ENCODE measurements at regions not wholly inside any gene's neighbourhood (a gene's known extent, or its start where the extent isn't known, plus 50 kb on each side); places are given as distances from the start of the nearest gene placed in this dataset.

DNA sequence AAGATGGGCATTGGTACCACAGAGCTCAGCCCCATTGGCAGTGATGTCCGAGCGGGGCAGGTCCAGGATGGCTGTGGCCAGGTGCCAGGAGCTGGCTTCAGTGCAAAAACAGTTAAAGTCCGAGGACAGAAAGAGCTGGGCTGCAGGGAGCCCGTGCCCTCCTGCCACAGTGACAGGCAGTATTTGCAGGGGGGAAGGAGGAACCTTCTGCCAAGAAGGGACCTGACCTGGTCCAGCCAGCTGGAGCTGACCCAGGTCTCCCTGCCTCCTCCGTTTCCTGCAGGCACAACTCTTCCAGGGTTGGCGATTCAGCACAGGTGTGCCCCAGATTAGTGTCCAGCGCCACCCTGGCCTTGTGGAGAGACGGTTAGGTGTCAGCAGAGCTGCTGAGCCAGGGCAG is 199.0 kb downstream of the ENGASE start:
- DNase-seq, result no peak

DNA sequence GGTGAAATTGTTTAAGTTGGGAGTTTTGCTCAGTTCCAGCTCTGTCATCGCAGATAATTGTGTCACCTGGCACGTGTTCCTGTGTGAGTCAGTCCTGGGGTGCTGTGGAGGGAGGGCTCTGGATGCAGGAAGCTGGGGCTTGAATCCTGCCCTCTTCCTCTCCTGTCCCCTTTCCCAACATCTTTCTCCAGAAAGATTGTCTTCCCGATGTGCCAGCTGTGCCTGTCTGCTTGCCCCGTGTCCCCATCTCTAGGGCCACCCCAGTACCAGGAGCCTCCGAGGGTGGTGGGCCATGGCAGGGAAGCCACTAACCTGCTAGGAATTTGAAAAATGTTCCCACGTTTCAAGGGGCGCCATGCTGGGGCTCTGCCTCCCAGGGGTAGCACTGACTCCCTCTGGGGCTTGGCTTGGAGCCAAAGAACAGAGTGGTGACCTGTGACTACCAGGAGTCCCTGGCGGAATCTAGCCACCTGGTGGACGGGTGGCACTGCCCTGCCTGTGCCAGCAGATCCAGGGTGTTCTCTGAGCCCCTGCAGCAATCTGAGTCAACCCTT is 198.1 kb downstream of the ENGASE start:
- no peak for DNase-seq

DNA sequence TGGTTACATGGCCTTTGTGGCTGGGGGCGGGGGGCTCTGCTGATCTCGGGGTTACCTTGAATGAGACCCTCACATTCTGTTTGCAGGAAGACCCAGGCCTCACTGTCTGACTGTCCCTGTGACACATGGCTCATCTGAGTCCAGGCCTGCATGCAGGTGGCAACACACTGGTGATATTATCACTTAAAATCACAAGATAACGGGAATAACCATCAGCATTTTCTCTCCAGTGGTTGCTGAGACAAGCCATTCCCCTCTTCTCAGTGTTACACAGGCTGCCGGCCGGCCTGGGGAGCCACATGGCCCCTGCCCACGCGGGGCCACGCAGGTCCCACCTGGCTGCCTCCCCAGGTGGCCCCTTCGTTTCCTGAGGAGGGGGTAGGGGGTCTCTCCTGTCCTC is 197.6 kb downstream of the ENGASE start:
- DNase-seq, result no peak

GRCh38 chr17:79269620-79270019 is 195.0 kb downstream of the ENGASE start:
- no peak for DNase-seq

DNA sequence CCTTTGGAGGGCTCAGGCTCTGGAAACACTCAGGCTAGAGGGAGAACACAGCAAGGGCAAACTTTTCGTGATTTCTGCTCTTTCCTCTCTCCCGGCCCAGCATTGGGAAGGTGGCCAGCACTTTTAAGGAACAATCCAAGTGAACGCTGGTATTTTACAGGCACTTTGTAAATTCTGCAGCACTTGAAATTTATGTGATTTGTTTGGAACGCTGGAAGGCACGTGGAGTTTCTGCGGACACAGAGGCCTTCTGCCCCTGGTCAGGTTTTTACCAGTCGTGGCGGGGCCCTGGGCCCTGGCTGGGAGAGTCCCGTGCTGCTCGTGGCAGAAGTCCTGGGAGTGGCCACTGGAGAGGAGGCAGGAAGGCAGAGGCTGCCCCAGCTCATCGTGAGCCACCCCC is 188.6 kb downstream of the ENGASE start:
- DNase-seq, result no peak

DNA sequence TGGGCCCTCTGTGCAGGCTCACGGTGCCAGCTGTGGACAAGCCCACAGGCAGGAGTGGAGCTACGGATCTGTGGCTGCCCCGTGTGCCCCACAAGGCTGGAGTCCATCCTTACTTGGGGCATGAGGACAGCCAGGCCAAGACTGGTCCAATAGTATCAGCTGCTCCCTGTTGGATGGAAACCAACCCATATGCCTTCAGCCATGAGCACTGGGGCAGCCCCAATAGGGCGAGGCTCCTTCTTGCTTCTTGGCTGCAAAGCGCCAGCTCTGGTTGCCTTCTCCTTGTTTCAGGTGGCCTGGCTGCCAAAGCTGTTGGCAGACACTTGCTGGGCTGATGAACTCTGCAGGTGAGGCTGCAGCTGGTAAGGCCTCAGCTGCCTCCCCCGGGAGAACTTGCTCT is 188.0 kb downstream of the ENGASE start:
- no peak for DNase-seq

DNA sequence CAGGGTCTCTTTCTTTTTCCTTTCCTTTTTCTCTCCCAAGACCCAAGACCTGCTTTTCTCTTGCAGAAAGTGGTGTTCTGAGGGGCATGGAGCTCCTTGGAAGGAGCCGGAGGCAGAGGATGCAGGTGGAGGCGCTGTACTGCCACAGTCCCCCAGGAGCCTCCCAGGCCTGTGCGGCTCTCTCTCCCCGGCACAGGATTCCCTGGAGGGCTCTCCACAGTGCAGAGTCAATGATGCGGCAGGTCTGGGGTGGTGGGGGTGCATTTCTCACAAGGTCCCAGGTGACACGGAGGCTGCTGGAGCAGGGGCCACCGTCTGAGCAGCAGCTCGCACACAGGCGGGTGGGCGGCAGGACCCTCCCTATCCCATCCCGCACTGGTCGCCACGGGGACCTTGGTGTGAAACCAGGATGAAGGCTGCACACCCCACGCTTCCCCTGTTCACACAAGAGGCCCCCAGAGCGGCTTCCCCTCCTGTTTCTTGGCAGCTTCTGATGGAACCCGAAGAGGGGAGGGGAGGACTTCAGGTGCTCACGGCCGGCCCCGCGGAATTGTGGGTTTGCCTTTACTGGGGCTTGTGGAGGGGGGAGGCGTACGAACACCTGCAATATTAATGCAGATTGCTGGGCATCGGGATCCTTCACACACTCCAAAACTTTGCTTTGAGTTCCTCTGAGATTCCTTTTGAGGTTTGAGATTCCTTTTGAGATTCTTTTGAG is 186.9 kb downstream of the ENGASE start:
- no peak for DNase-seq

- DNase-seq, result no peak
These were observed 184.2 kb downstream of the ENGASE start for GRCh38 chr17:79258843-79259242.

- no peak for DNase-seq
These were observed 183.4 kb downstream of the ENGASE start for GRCh38 chr17:79258041-79258440.

DNA sequence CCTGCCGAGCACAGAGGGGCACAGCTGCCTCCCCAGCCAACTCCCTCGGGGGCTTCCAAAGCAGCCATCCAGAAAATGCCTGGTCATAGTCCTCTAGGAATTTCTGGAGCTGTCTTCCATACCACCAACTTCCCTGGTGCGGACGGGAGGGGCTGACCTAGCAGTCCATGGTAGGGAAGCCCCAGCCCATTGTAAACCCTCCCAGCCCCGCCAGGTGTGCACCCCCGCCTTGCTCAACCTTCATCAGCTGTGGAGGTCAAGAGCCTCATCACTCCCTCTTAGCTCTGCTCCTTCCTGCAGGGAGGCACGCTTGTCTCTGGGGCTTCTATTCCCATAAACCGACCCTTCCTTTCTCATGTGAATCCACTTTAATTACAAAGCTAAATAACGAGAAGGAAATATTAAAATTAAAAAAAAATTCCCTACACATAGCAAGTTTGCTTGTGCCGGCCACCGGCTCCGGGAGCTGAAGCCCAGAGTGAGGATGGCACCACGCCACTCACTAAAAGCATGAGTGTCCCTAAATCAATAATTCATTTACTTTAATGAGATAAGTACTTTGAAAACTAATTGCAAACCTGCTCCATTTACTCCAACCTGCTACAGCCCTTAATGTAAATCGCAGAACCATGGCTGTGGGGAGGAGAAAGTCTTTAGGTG is 181.4 kb downstream of the ENGASE start:
- no peak for DNase-seq

DNA sequence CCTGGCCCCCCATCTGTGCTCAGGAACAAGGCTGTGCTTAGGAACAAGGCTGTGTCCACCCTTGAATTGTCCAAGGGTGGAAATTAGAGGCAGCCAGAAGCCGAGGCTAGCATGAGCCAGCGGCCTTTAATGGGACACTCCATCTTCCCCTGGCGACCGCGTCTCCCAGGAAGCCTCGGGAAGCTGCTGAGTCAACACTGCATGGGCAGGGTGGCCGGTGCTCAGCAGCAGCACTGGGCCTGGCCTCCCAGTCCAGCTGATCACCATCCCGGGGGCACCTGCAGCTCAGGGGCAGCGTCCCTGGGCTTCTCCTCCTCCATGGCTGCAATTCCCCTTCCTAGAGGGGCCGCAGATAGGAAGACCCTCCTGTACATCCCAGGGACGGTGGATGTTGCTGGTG is 180.8 kb downstream of the ENGASE start:
- no peak for DNase-seq

GRCh38 chr17:79255046-79255445 is 180.4 kb downstream of the ENGASE start:
- DNase-seq, result no peak

DNA sequence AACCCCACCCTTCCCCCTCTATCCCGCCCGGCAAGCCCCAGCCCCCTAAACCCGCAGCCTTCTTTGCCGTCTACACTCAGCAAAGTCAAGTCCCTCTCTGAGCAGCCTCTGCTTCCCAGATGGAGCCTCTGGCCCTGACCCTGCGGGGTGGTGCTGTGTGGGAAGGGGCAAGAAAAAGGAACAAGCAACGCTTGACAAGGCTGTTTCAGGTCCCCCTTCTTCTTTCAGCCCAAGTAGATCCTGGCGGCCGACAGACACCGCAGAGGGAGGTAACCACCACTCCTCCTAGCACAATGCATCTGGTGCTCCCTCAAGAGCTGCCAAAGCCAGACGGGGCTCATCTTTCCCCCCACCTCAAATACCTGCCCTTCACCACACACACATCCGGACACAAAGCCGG is 178.3 kb downstream of the ENGASE start:
- no peak for DNase-seq

- no peak for DNase-seq
These were observed 177.2 kb downstream of the ENGASE start for GRCh38 chr17:79251824-79252223.

DNA sequence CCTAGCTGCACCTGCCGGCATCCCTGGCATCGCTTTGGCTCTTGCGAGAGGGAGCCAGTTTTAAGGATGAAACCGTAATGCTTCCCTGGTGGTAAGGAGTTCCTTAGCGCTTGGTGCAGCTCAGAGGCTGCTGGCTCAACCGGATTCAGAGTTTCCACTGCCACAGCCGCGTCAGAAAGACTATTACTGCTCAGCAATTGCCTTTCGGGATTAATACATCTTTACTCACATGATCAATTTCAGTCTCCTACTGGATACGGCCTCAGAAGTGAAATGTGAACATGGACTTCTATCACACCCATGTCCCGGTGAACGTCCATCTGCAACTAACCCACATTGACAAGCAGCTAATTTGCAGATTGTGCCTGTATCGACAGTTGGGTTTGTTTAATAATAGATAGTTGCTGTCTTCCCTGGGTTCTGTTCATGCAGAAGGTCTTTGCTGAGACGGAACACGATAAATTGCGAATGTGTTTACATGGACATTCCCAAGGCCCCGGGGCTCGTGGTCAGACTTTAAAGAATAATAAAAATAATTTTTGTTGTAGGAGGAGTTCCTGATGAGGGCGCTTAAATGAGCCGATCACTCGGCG is 175.4 kb downstream of the ENGASE start:
- no peak for DNase-seq

DNA sequence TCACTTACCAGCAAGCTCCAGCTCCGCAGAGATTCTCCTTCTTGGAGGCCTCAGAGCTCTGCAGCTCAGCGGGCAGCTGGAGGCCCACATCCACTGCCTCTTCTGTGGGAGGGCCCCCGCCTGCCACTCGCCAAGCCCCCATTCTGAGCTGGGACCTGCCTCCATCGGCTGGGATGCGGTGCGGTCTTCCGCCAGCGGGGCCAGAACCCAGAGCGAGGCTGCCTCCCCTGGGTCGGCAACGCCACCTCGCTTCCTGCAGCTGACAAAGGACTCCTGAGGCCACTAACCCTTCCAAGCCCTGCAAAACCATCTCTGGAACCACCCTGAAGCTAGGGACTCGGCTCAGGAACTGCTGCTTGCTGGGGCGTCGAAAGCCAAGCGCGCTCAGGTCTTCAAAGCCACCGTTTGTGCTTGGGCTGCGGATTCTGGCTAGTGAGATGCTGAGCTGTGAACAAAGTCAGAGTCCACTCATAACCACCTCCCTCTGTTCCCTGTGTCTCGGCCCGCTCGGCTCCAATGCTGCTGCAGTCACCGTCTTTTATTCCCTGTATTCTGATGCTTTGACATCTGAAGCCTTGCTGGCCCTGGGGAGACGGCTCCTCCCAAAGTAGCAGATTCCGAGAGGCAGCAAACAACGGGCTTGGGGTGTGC is 174.3 kb downstream of the ENGASE start:
- DNase-seq, result no peak

- DNase-seq, result no peak
These were observed 171.9 kb downstream of the ENGASE start for GRCh38 chr17:79246225-79247190.

GRCh38 chr17:79244665-79245064 is 170.0 kb downstream of the ENGASE start:
- no peak for DNase-seq

- no peak for DNase-seq
These were observed 169.4 kb downstream of the ENGASE start for GRCh38 chr17:79243996-79244395.

DNA sequence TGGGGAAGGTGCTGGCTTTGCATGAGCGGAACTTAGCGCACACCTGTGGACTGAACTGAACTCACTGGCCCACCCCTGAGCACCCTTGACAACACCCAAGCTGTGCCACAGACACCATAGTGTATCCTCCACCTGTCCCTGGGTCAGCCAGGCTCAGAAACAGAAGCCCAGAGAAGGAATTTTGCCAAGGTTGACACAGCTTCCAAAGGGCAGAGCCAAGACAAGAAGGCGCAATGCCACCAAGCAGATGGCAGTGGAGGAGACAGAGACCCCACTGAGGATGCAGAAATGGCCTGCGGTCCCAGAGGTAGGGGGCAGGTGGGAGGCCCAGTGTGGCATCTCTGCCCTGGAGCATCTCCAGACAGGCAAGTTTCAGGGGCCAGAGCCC is 169.0 kb downstream of the ENGASE start:
- DNase-seq, result no peak

DNA sequence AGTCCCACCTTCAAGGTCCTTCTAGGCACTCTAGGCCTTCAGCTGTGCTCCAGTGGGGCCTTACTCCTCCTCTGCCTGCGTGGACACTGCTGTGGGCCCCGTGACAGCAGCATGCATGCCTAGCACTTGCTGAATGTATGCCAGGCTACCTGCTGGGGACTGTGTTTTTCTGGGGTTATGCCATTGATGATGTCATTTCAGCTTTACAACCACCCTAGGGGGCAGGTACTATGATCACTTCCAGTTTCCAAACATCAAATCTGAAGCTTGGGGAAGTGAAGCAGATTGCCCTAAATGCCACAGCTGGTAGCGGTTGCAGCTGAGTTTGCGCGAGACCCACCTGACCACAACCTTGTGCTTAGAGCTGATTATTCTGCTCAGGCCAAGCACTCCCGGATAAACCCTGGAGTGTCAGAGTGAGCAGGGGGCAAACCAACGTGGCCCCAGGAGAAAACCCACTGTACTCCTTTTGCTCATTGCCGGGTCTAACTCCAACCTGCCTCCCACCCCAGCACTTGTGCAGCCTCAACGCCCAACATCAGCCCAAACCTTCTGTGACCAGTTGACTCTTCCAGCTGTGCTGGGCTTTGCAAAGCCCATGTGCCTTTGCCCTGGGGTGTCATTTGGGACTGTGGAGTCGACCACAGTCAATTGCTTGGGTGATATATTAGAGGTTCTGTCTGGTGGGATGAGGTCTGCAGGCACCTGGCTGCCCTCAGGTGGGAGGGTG is 168.4 kb downstream of the ENGASE start:
- no peak for DNase-seq

DNA sequence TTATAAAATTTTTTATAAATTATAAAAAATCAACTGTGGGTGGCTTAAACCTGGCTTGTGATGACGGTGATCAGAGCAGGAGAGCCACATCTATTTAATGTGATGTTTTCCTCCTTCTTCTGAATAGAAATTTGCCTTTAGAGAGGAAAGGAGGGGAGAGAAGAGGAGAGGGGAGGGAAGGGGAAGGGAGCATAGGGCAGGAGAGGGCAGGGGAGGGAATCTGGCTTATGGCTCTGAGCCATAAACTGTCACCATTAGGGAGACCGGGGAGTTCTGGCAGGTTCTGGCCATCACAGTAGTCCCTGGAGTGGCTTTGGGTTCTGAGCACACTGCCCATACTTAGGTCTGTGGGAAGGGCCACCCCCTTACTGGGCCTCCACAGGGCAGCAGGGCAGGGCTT is 167.8 kb downstream of the ENGASE start:
- no peak for DNase-seq

Measured in NCI-H1930 (cell line).